GM19240 (cell line): ENCODE measurements at regions not wholly inside any gene's neighbourhood (a gene's known extent, or its start where the extent isn't known, plus 50 kb on each side); places are given as distances from the start of the nearest gene placed in this dataset.
"Not testable (repeated sequence)": the region's sequence is repeated elsewhere in the genome, so short reads cannot be mapped to it uniquely, and the experiment has no call there.

Source experiments
- DNase-seq: peaks from one replicate; pipeline ENCODE4 v3.0.0; 2011; ENCODE audit warnings: low spot score; ENCODE audit not compliant: insufficient read length

DNA sequence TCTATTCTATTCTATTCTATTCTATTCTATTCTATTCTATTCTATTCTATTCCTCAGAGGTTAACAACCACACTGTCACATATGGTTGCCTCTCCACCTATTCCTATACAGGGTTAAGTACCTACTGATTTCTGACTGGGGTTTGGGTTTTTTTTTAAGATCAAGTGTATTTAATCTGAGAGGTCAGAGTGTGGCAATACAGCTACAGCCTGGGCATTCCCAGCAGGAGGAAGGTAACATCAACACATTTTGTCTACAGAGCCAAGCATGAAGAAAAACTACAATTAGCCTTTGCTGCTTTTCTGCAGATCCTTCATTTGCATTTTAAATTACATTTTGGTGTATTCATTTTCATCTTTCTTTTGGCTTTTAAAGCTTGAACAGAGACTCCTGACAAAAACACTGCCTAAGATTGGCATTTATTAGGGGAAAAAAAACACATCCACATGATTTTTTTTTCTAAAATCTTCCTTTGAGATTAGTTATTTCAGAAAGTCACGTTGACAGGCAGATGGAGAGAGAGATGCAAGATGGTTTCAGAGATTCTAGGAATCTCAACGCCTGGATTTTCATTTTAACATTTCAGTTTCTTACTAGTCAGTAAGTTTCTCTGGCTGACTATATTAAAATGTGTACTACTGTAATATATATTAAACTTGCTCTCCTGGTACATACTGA lies 255.9 kb upstream of the TET2 start:
- no peak for DNase-seq

DNA sequence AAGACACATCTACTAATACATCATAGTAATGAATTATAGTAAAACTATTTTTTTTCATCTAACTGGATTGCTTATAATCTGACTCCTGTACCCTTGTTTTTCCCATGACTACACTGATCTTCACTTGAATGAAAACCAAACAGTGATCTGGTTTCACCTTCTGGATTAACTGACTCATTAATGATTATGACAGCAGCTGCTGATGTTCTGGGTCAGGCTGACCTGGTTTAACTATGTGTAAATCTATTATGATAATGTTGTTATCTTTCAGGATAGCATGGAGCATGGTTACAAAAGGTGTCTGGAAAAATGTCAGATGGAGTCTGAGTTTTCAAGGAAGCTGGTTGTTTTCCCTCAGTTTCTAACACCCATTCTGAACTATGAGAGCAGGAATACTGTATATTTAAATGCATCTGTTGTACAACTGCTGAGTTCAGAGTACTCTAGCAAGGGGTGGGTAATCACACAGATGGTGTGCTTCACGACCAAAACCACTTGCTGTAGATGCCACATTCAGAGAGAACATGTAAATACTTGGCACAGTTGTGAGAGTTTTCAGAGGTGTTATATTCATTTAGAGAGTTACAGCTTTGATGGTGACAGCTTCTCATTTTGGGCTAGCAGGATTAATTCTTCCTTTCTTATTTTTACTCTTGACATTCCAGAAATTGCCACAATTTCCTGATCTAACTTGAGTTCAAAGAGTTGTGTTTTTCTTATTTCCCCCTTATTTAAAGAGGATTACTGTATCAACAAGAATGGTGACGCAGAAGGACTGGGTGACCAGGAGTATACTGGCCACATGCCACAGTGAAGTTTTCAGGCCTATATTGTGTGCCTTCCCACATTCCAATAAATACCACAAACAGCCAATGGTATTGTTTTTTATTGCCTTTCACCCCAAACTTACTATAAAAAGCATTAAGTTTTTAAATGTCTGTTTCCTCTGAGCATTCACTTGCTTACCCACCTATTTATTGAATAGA lies 249.7 kb upstream of the TET2 start:
- no peak for DNase-seq

DNA sequence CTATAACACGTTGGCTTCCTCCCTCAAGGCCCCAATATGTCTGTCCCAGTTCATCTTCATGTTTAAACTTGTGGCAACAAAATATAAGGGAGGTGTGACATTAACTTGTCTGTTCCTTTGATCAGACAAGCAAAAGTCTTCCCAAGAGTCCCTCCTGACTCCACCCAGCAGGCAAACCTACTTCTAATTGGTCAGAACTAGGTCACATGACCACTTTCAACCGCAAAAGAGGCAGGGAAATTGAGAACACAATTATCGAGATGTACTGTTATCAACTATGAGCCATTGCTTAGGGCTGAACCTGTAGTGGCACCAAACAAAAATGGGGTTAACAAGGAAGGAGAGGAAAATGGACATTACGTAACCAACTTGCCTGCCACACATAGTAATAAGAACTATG lies 246.8 kb upstream of the TET2 start:
- no peak for DNase-seq

DNA sequence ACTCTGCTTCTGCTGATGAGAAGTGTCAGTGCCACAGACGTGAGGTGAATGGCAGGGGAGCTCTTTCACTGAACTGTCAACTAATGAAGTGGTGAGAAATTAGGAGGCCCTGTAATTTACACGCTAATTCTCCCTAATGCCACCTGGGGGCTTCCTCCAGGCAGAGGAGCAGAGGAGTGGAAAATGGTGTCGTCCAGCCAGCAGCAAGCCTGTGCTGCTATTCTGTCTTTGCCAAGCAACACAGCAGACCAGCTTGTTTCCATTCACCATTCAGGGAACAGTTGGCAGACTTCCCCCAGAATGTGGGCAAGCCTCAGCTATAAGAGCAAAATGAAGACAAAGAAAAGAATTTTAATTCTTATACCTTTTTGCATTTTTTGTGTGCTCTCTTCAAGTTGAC lies 245.2 kb upstream of the TET2 start:
- DNase-seq, result no peak

DNA sequence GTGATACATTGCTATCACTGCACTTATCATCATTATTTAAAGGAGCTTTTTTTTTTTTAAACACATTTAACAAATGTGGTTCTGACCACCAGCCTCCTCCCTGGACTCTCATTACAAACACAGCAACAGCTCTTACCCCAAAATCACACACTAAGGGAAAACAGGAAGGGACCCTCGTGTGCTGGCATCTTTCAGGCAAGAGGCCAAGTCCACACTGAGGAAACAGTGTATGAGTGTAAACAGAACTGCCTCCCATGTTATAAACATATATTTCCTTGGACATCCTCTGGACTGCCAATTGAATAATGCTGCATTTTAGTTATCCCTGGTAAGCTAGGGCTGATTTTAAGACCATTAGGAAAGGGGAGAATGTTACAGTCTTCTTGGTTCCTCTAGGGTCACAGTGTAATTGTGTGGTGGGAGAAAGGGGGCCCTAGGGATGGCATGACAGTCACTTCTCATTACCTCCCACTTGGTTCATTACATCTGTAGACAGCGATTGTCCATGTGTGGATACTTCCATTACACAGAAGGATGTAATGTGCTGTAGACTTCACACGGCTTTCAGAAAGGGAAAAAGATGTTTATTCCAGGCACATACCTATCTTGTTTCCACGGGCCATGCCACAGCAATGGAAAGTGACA lies 244.6 kb upstream of the TET2 start:
- DNase-seq, result no peak

DNA sequence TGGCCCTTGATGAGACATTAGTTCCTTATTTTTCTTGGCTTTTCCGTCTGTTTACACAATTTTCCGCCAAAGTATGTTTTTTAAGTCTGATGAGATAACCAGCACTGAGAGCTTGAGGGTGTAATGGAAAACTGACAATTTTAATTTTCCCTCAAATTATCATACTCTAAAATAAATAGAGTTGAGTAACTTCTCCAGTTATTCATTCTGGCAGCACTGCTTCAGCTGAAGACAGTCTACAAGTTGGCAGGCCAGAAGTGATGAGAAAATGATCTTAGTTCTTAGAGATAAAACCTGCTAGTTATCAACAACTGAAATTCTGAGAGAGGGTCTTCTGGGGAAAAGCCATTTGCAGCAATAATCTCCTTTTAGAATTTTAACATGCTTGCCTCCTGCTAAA lies 241.6 kb upstream of the TET2 start:
- DNase-seq, result no peak

DNA sequence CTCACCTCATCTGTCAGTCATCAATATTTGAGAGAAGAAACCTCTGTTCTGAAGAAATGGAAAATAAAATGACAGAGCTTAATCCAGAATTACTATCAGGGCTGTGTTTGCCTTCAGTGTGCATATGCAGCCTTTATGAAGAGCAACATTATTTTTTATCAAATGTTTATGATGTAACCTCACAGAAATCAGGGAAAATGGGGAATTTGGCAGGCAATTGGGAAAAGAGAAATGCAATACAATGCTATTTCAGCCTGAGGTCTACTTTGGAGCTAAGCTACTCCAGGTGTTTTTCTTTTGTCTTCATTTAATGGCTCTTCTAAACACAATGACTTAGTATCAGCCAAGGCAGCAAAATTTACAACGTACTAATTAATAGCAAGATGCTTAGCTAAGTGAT lies 241.1 kb upstream of the TET2 start:
- no peak for DNase-seq

DNA sequence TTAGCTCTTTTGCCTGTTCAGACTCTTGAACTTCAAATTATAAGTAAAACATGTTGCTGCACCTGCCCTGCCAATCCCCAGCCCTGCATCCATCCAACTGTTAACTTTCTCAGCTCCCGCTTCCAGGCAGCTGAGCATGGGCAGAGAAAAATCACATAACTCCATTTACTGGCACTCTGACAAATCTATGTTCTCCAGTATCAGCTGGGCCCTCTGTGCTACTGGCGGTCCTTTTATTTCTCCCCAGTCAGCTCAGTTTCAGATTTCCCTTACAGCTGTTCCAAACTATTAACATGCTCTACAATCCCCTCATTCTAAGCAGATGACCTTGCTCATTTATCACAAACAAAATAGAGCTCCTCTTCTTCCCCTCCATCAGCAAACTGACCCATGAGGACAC lies 240.4 kb upstream of the TET2 start:
- no peak for DNase-seq

DNA sequence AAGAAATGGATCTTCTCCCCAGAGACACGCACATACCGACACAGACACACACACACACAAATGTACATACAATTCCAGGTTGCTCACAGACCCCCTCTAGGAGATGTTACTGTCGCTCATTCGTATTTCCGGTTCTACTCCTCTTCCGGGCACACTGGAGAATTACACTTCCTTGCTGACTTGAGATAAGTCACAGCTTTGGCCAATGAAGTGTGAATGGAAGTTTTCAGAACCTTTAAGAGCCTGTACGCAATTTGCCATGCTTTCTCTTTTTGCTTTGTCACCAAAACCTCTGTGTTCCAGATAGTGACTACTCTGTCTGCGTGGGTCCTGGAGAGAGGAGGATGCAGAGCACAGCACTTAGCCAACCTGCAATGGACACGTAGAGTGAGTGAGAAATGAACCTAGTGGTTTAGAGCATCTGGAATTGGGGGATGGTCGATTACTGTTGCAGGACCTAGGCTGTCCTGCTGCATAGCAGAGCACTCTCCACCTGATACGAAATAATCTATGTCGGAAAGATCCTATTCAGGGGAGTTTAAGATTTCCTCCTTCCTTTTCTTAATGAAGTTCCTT lies 239.5 kb upstream of the TET2 start:
- DNase-seq, result no peak

DNA sequence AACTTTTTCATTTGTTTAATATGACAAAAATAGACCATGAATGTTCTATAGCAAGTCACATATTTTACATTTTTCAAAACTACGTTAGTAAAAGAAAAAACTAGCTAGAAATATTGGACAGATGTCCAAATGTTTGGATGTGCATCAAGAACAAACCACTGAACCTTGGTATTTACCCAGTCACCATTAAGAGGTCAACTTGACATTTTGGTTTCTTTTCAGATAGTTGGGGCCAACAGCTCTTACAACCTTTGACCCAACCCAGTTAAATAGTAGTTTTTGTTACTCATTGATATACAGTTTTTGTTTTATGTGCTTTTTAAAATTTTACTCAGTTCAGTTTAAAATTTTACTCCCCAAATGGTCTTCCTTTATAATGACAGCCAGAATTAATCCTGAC lies 238.7 kb upstream of the TET2 start:
- DNase-seq, result no peak

DNA sequence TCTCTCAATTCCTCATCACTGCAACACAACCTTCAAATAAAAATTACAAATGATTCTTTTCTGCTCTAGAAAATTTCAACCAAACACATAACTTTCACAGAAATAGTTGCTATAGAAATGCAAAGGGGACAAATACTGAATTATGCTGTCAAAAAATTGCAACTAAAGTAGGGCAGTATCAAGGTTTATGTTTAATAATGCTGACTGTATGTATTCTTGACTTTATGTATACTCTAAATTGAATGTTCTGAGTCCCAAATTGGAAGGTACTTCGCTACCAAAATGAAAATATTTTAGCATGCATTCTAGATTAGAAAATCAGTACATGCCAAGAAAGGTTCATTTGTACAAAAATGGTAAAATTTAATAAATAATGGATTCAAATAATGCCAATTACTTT lies 237.3 kb upstream of the TET2 start:
- DNase-seq, result no peak

DNA sequence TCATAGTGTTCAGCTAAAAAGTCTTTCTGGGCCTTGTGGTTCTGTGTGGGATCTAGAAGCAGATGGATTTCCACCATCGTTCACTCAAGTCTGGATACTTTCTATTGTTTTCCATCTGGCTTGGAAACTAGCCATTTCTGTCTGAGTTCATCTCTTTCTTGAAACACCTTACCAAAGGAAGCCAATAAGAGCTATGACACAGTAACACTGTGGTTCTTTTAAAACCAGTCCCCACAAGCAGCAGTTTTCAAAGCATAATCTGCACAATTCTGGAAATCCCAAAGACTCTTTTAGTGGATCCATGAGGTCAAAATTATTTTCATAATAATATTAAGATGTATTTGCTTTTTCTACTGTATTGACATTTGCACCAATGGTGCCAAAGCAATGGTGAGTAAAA lies 234.2 kb upstream of the TET2 start:
- DNase-seq, result no peak

DNA sequence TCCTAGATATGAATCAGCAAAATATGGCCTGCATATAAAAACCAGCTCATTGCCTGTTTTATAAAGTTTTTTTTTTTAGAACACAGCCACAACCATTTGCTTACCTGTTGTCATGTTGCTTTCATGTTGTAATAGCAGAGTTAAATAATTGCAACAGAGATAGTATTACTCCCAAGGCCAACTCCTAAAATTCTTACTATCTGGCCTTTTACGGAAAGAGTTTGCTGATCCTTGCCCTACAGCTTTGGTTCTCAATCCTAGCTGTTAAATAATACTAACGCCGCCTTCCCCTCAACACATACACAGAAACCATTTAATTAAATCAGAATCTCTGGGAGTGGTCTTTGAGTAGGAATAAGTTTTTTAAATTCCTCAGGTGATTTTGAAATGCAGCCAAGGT lies 231.3 kb upstream of the TET2 start:
- no peak for DNase-seq

DNA sequence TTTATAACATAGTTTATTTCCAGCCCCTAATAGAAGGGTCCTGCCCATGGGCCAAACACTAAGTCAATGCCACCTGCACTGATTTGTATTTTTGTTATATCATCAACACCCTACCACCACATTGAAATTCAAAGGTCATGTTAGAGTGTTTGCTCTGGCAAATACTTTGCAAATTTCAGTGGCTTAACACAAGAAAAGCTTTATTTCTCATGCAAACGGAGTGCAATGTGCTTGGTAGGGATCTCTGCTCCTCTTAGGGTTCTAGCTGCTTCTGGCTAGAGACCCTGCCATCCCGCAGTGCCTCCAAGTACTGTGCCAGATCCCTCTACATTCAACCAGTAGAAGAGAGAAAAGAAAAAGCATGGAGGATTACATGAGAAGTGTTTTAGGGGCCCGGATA lies 230.8 kb upstream of the TET2 start:
- no peak for DNase-seq

DNA sequence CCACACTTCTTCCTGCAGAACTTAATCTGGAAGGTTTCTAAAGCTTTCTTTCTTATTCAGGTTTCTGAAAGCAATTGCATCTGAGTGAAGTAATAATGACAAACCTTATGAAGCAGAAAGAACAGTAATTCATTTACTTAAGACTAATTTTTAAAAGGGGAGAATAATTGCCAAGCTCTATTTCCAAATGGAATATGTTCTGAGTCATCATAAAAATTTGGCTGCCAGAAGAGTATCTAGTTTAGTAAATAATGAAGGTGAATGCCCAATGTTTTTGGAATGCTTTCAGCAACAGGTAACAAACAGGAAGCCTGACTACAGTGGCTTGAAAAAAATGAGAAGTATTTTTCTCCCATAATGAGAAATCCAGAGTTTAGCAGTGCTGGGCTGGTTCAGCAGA lies 227.3 kb upstream of the TET2 start:
- no peak for DNase-seq

DNA sequence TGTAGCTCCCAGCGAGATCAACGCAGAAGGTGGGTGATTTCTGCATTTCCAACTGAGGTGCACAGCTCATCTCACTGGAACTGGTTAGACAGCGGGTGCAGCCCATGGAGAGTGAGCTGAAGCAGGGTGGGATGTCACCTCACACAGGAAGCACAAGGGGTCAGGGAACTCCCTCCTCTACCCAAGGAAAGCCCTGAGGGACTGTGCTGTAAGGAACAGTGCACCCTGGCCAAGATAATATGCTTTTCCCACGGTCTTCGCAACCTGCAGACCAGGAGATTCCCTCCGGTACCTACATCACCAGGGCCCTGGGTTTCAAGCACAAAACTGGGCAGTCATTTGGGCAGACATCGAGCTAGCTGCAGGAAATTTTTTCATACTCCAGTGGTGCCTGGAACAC lies 216.4 kb upstream of the TET2 start:
- no peak for DNase-seq

DNA sequence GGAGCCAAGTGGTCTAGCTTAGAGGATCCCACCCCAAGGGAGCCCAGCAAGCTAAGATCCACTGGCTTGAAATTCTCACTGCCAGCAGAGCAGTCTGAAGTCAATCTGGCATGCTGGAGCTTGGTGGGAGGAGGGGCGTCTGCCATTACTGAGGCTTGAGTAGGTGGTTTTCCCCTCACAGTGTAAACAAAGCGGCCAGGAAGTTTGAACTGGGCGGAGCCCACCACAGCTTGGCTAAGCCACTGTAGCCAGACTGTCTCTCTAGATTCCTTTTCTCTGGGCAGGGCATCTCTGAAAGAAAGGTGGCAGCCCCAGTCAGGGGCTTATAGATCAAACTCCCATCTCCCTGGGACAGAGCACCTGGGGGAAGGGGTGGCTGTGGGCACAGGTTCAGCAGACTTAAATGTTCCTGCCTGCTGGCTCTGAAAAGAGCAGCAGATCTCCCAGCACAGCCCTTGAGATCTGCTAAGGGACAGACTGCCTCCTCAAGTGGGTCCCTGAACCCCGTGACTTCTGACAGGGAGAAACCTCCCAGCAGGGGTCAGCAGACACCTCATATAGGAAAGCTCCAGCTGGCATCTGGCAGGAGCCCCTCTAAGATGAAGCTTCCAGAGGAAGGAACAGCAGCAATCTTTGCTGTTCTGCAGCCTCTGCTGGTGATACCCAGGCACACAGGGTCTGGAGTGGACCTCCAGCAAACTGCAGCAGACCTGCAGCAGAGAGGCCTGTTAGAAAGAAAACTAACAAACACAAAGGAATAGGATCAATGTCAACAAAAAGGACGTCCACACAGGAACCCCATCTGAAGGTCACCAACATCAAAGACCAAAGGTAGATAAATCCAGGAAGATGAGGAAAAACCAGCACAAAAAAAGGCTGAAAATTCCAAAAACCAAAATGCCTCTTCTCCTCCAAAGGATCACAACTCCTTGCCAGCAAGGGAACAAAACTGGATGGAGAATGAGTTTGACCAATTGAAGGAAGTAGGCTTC lies 215.6 kb upstream of the TET2 start:
- not testable (repeated sequence) for DNase-seq

DNA sequence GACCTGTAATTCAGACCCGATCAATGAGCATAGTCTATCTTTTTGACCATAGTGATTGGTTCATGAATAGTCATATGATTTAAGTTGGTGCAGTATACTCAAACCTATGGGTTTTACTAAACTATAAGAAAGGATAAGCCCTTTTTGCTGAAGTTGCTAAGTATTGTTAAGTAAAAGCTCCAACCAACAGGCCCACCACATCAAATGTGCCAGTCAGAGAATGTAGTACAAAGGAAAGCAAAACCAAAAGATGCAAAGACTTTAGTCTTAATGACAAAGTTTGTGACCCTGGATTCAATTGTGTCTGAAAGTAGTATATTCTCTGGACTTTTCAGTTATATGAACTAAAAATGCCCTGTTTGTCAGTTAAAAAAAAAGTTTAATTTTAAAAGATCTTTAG lies 208.1 kb upstream of the TET2 start:
- no peak for DNase-seq

DNA sequence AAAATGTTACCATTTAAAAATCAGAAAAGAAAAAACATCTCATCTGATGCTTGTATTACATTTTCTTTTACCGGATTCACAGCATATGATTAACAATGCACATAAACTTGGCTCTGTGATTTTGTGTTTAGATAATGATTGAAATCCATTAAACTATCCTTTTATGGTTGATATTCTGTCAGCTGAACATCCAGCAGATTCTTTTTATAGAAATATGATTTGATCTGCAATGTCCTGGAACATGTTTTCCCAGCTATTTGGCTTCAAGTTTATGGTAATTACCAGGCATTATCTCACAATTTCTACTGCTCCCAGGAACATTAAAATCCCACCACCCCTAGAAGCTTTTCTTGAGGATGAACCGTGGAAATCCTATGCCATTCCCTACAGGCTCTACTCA lies 205.7 kb upstream of the TET2 start:
- DNase-seq, result no peak

DNA sequence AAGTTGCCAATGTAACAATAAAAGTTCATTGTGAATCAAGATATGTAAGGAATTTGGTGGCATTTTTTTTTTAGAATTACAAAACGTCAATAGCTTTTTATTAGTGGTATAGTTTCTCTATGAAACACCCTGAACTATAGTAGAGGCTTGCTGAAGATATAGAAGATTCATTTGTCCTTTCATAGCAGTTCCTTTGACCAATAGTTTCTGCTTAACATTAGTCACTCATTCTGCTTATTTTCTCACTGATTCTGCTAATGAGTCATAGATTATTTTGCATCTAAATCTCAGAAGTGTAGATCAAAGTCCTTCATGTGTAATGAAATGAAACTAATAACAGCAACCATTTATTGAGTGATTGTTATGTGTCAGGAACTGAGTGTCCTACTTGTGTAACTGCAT lies 205.0 kb upstream of the TET2 start:
- no peak for DNase-seq
